H1 (cell line): ENCODE measurements at regions not wholly inside any gene's neighbourhood (a gene's known extent, or its start where the extent isn't known, plus 50 kb on each side); places are given as distances from the start of the nearest gene placed in this dataset.

ENCODE experiments used
- CHD7 ChIP-seq: fragments of 300-600 bp; sonication (generic); IDR thresholded peaks from 2 replicates; pipeline ENCODE4 v1.7.1; 2012; ENCODE audit warnings: low read length, moderate library complexity, mild to moderate bottlenecking, inconsistent platforms; ENCODE audit not compliant: insufficient replicate concordance
- EGR1 ChIP-seq: IDR thresholded peaks from 2 replicates; pipeline ENCODE4 v1.6.1; 2011; ENCODE audit warnings: low read depth, low read length, borderline replicate concordance
- GABPA ChIP-seq: IDR thresholded peaks from 2 replicates; pipeline ENCODE4 v1.6.1; 2011; ENCODE audit warnings: mild to moderate bottlenecking, low read length, moderate library complexity, borderline replicate concordance; ENCODE audit not compliant: insufficient read depth
- MAFK ChIP-seq: IDR thresholded peaks from 2 replicates; pipeline ENCODE4 v1.6.1; 2012; ENCODE audit warnings: low read depth, mild to moderate bottlenecking, improper control_type of control experiment, low read length
- SP2 ChIP-seq: IDR thresholded peaks from 2 replicates; pipeline ENCODE4 v1.6.1; 2012; ENCODE audit warnings: mild to moderate bottlenecking, low read length, inconsistent platforms
- TEAD4 ChIP-seq: IDR thresholded peaks from 2 replicates; pipeline ENCODE4 v1.6.1; 2012; ENCODE audit warnings: low read depth, low read length, inconsistent platforms, mixed read lengths
- USF2 ChIP-seq: IDR thresholded peaks from 2 replicates; pipeline ENCODE4 v1.6.1; 2011; ENCODE audit warnings: low read length, improper control_type of control experiment
- TF ChIP-seq, protein P1 (sequence below), 3 experiments: IDR thresholded peaks; 1 replicate in 2 of 3; 2 replicates in 1 of 3; pipeline versions ENCODE4 v1.5.1 to v1.6.1; 2011; ENCODE audit warnings: low read length in 3 of 3, mild to moderate bottlenecking in 3 of 3, inconsistent platforms in 2 of 3, low read depth in 1 of 3, moderate library complexity in 1 of 3; ENCODE audit not compliant: insufficient read depth in 1 of 3; ENCODE audit errors: control extremely low read depth in 1 of 3

DNA sequence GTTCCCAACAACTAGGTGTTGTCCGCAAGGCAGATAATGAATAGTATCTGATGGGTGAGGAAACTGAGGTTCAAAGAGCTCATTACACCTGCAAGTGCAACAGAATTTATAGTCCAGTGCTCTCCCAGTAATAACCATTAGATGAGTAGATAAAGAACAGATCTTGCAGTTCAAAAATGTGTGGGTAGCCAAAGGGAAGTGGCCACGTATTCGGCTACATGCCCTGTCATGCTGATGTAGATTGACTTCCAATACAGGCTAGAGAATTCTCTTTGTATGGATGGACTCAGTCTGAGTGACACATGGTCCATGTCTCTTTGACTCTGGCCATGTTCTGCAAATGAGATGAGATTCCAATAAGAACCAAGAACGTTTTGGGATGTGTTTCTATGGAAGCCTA lies 187.9 kb upstream of the LPP start (continued):
- TF ChIP-seq CHD7 (no peak), GABPA (no peak), SP2 (no peak), EGR1 (no peak), USF2 (no peak), TEAD4 (no peak), MAFK (no peak)
- TF ChIP-seq, protein P1, sequence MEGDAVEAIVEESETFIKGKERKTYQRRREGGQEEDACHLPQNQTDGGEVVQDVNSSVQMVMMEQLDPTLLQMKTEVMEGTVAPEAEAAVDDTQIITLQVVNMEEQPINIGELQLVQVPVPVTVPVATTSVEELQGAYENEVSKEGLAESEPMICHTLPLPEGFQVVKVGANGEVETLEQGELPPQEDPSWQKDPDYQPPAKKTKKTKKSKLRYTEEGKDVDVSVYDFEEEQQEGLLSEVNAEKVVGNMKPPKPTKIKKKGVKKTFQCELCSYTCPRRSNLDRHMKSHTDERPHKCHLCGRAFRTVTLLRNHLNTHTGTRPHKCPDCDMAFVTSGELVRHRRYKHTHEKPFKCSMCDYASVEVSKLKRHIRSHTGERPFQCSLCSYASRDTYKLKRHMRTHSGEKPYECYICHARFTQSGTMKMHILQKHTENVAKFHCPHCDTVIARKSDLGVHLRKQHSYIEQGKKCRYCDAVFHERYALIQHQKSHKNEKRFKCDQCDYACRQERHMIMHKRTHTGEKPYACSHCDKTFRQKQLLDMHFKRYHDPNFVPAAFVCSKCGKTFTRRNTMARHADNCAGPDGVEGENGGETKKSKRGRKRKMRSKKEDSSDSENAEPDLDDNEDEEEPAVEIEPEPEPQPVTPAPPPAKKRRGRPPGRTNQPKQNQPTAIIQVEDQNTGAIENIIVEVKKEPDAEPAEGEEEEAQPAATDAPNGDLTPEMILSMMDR (IDR thresholded peaks at IDR 0.05; ENCODE audit: control extremely low read depth in 1 of 3, insufficient read depth in 1 of 3, low read depth in 1 of 3, low read length in 3 of 3): no peak
